Fibroblast of skin of scalp (primary cell): ENCODE measurements at regions not wholly inside any gene's neighbourhood (a gene's known extent, or its start where the extent isn't known, plus 50 kb on each side); places are given as distances from the start of the nearest gene placed in this dataset.
"Not testable (repeated sequence)": the region's sequence is repeated elsewhere in the genome, so short reads cannot be mapped to it uniquely, and the experiment has no call there.

ENCODE experiments used
- DNase-seq: peaks from one replicate; pipeline ENCODE4 v3.0.0-alpha.2; 2013

GRCh38 chr22:34761111-34761510 lies 304.8 kb upstream of the ISX start:
- peak; percentile 1 for DNase-seq

GRCh38 chr22:34763496-34763895 lies 302.5 kb upstream of the ISX start:
- no peak for DNase-seq

- no peak for DNase-seq
Observed at GRCh38 chr22:34765115-34765514, 300.8 kb upstream of the ISX start.

DNA sequence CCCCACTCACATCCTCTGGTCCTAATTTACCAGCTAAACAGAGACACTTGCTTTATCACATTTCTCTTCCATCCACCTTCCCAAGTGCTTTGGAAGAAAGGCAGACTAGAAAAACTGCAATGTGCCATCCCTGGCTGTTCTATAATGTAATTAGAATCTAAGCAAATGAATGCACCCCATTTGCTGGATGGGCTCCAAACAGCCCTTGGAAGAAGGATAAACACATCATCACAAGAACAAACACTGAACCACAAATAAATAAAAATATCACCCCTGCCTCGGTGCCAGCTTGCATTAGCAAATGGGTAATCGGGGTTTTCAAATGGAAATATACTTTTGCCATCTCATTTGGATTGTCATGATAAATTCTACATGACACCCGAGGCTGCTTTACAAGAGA lies 296.6 kb upstream of the ISX start:
- DNase-seq, result no peak

- DNase-seq, result no peak
Observed at GRCh38 chr22:34776817-34777216, 289.1 kb upstream of the ISX start.

GRCh38 chr22:34781681-34782080 lies 284.3 kb upstream of the ISX start:
- no peak for DNase-seq

GRCh38 chr22:34783436-34783835 lies 282.5 kb upstream of the ISX start:
- DNase-seq, result no peak

DNA sequence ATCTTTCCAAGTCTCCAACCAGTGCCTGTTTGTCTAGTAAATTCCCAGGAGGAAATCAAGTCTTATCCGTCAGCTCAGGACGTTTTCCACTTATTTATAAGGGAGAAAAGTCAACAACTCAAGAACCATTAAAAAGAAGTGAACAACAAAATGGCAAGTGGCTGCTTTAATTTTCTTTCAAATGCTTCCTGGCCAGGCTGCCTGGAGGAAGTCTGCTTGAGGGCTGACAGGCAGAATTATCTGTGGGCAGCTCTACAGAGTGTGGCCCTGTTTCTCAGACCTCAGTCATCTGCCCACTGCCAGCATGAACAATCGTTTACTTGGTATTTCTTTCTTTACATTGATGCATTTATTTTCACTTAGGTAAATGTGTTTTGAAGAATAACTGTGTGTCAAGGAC lies 281.9 kb upstream of the ISX start:
- DNase-seq, result no peak

GRCh38 chr22:34797826-34798225 lies 268.1 kb upstream of the ISX start:
- no peak for DNase-seq

- DNase-seq, result no peak
Observed at GRCh38 chr22:34798605-34799004, 267.4 kb upstream of the ISX start.

- DNase-seq, result peak; percentile 62
Observed at GRCh38 chr22:34800260-34800980, 265.5 kb upstream of the ISX start.

DNA sequence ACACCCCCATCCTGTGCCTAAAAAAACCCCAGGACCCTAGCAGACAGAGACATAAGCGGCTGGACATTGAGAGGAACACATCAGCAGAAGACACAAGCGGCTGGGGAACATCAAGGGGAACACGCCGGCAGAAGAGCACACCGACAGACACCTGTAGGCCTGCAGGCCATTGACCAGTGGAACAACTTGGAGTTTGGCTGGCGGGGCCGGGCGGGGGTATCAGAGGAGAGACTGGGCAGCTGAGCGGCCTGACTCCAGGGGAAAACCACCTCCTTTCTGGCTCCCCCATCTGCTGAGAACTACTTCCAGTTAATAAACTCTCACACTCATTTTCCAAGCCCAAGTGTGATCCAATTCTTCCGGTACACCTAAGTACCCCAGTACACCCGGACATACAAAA lies 264.7 kb upstream of the ISX start:
- DNase-seq, result no peak

DNA sequence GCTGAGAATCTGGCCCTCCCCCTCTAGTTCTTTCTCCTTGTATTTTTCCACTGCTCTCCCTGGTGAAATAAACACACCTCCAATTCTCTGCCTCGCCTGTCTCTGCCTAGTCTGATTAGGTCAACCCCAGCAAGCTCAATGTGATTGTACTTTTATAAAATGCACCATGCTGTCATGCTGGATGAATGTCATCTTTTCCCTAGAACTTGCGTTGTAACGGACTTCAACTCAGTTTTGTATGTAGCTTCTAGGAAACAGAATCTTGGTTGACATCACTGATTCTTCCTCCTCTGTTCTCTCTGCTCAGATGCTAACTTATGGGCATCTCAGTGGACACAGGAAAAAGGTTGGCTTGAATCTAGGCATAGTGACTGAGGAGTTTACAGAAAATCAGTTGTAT lies 261.9 kb upstream of the ISX start:
- DNase-seq, result no peak

DNA sequence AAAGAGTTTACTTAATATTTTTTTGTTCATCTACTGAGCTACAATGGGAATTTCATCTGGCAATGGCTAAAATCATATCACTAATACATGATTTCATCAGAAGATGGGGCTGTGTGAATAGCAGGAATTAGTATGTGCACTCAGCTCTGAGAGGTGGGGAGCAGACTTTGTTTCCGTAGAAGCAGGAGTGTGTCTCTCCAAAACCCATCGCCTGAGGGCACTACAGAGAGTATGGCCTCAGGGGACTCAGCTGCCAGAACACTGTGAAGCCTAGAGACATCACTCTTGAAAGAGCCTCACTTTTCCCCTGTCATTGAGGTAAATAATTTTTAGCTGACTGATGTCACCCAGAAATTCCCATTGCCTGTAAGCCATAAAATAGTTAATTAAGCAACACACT lies 261.4 kb upstream of the ISX start:
- DNase-seq, result no peak

GRCh38 chr22:34805771-34806170 lies 260.2 kb upstream of the ISX start:
- DNase-seq, result no peak

DNA sequence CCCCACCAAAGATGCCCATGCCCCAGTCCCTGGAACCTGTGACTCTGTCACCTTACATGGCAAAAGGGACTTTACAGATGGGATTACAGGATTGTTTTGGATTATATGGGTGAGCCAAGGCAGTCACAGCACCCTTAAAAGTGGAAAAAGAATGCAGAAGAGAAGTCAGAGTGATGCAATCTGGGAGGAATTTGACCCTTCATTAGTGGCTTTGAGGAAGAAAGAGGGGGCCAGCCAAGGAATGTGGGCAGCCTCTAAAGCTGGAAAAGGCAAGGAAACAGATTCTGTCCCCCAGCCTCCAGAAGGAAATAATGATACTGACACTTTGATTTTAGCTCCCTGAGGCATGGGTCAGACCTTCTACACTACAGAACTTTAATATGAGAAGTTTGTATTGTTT lies 257.3 kb upstream of the ISX start:
- no peak for DNase-seq

DNA sequence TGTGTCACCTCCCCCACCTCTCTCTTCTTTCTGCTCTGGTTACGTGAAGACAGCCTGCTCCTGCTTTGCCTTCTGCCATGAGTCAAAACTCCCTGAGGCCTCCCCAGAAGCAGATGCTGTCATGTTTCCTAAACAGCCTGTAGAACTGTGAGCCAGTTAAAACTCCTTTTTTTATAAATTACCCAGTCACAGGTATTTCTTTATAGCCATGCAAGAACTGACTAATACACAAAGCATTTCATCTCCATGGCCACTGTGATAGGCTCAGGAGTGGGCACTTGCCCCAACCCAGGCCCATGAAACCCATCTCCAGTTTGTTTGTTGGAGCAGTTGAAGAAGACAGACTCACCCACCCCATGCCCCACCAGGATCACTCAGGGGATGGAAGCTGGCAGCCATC lies 253.3 kb upstream of the ISX start:
- DNase-seq, result peak; percentile 19

DNA sequence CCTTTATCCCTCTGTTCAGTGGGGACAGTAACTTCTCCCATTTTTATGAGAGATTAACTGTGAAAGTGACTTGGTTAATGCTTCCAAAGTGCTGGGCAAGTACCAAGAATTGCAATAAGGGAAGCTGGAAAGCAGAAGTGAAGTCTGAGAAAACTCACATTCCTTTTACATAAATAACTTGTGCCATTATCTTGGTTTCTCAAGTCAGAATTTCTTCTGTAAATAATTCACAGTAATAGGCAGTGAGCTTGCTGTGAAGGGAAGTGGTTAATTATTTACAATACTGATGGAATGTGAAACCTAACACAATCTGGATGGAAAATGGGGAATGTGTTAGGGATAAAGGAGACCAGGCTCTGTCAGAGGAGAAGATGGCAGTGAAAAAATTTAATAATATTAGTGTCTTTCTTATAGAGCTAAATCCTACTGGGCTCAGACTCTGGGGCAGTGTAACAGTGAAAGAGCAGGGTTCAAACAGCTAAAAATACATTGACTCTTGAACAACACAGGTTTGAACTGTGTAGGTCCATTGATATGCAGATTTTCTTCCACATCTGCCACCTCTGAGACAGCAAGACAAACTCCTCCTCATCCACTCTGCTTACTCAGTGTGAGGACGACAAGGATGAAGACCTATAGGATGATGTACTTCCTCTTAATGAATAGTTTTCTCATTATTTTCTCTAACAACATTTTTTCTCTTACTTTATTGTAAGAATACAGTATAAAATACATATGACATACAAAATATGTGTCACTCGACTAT lies 251.5 kb upstream of the ISX start:
- peak; percentile 20 for DNase-seq

GRCh38 chr22:34829485-34829884 lies 236.5 kb upstream of the ISX start:
- DNase-seq, result no peak

DNA sequence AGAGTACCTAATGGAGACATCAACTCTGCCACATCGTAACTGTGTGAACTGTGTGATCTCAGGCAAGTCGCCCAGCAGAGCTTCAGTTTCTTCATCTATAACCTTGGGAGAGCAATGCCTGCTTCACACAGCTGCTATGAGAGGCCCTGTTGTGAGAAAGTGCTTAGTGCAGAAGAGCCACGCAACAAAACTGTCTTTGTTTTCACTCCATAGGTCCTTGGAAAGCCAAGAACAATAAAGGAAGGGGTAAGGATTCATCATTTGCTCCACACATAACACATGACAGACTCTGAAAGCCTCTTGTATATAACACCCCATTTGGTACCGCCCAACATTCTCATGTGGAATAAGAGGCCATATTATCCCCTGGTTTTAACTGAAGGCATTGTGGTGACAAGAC lies 231.9 kb upstream of the ISX start:
- no peak for DNase-seq

- DNase-seq, result not testable (repeated sequence)
Observed at GRCh38 chr22:34834541-34834940, 231.4 kb upstream of the ISX start.

GRCh38 chr22:34841331-34841771 lies 224.6 kb upstream of the ISX start:
- DNase-seq, result peak; percentile 26

DNA sequence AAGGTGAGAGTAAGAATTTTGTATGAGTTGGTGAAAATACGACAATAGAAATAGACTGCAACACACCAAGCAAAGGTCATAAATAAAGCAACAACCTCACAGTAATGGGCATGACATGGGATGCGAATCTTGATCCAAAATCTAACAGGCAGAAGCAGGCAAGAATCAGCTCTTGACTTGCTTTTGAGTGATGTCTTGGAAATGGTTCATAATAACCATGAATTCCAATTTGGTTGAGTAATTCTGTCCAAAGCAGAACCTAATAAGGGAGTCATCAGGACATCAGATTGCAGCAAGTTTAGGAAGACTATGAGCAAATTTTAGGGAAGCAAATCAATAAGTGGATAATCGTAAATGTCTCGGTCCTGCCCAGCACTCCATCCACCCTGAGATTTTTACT lies 224.0 kb upstream of the ISX start:
- DNase-seq, result no peak

GRCh38 chr22:34842630-34843029 lies 223.3 kb upstream of the ISX start:
- DNase-seq, result no peak
